RCC 7860 (cell line): ENCODE measurements at regions not wholly inside any gene's neighbourhood (a gene's known extent, or its start where the extent isn't known, plus 50 kb on each side); places are given as distances from the start of the nearest gene placed in this dataset.

Experiments used
- DNase-seq: peaks from one replicate; pipeline ENCODE4 v3.0.0-alpha.2; 2015; ENCODE audit warnings: low spot score
- FAIRE-seq: peaks from 2 replicates; lab custom pipeline; 2012; peaks lifted over from hg19 to GRCh38; lab: Jason Lieb, UNC

- DNase-seq (no peak), FAIRE-seq (no peak)
Observed at GRCh38 chr15:52923626-52924025, 133.5 kb upstream of the ONECUT1 start.

GRCh38 chr15:52922871-52923270, 132.7 kb upstream of the ONECUT1 start:
- DNase-seq (no peak), FAIRE-seq (no peak)

- no peak for DNase-seq
- FAIRE-seq = no peak
Observed at GRCh38 chr15:52912172-52912571, 122.0 kb upstream of the ONECUT1 start.

- no peak for FAIRE-seq
- DNase-seq = no peak
Observed at GRCh38 chr15:52893338-52893737, 103.2 kb upstream of the ONECUT1 start.

GRCh38 chr15:52879904-52880303, 89.8 kb upstream of the ONECUT1 start:
- DNase-seq (no peak), FAIRE-seq (no peak)

GRCh38 chr15:52879145-52879544, 89.0 kb upstream of the ONECUT1 start:
- DNase-seq (no peak), FAIRE-seq (no peak)

GRCh38 chr15:52876991-52877663, 87.0 kb upstream of the ONECUT1 start:
- FAIRE-seq (no peak), DNase-seq (no peak)

GRCh38 chr15:52872036-52872818, 82.1 kb upstream of the ONECUT1 start:
- FAIRE-seq (no peak), DNase-seq (no peak)

- DNase-seq (no peak), FAIRE-seq (no peak)
Observed at GRCh38 chr15:52870015-52870414, 79.9 kb upstream of the ONECUT1 start.

- DNase-seq = no peak
Observed at GRCh38 chr15:52866698-52867097, 76.6 kb upstream of the ONECUT1 start.

GRCh38 chr15:52862677-52863076, 72.5 kb upstream of the ONECUT1 start:
- DNase-seq (no peak), FAIRE-seq (no peak)

More at GRCh38 chr15:52866698-52867097, 76.6 kb upstream of the ONECUT1 start:
- FAIRE-seq = no peak

GRCh38 chr15:52858782-52859176, 68.6 kb upstream of the ONECUT1 start:
- no peak for FAIRE-seq
- DNase-seq = no peak

- FAIRE-seq = no peak
- DNase-seq = peak; percentile 44
Observed at GRCh38 chr15:52857937-52858781, 68.0 kb upstream of the ONECUT1 start.

- FAIRE-seq (no peak), DNase-seq (no peak)
Observed at GRCh38 chr15:52857471-52857870, 67.3 kb upstream of the ONECUT1 start.

- no peak for FAIRE-seq
- no peak for DNase-seq
Observed at GRCh38 chr15:52856286-52856685, 66.2 kb upstream of the ONECUT1 start.

GRCh38 chr15:52855157-52855556, 65.0 kb upstream of the ONECUT1 start:
- FAIRE-seq (no peak), DNase-seq (no peak)

- no peak for FAIRE-seq
- no peak for DNase-seq
Observed at GRCh38 chr15:52844823-52845222, 54.7 kb upstream of the ONECUT1 start.
